NB4 (cell line): ENCODE measurements at regions not wholly inside any gene's neighbourhood (a gene's known extent, or its start where the extent isn't known, plus 50 kb on each side); places are given as distances from the start of the nearest gene placed in this dataset.
"Not testable (repeated sequence)": the region's sequence is repeated elsewhere in the genome, so short reads cannot be mapped to it uniquely, and the experiment has no call there.

ENCODE experiments used
- DNase-seq: peaks from one replicate; pipeline ENCODE4 v3.0.0; 2010; ENCODE audit warnings: low read depth
- H3K4me3 ChIP-seq: one replicate; pipeline ENCODE4 v1.5.1; 2011; ENCODE audit warnings: mild to moderate bottlenecking, low read depth, low read length, moderate library complexity
- MYC ChIP-seq: IDR thresholded peaks from 2 replicates; pipeline ENCODE4 v1.6.1; 2011; ENCODE audit warnings: low read depth, low read length
- POLR2A ChIP-seq: IDR thresholded peaks from 2 replicates; pipeline ENCODE4 v1.6.1; 2011; ENCODE audit warnings: mild to moderate bottlenecking; ENCODE audit not compliant: insufficient read length; ENCODE audit errors: extremely low read depth
- TF ChIP-seq, protein P1 (sequence below): IDR thresholded peaks from 2 replicates; pipeline ENCODE4 v1.6.1; 2011; ENCODE audit warnings: low read depth, low read length
- TF ChIP-seq, protein P2 (sequence below): IDR thresholded peaks from one replicate; pipeline ENCODE4 v1.5.1; 2012; ENCODE audit warnings: low read depth, low read length

GRCh38 chr4:13733817-13734216 is 106.3 kb upstream of the BOD1L1 start:
- no peak overlapping the region for H3K4me3 ChIP-seq
- no peak for DNase-seq
- TF ChIP-seq MYC (no peak), POLR2A (no peak)
- TF ChIP-seq, protein P1, sequence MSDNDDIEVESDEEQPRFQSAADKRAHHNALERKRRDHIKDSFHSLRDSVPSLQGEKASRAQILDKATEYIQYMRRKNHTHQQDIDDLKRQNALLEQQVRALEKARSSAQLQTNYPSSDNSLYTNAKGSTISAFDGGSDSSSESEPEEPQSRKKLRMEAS: no peak
- TF ChIP-seq, protein P2, sequence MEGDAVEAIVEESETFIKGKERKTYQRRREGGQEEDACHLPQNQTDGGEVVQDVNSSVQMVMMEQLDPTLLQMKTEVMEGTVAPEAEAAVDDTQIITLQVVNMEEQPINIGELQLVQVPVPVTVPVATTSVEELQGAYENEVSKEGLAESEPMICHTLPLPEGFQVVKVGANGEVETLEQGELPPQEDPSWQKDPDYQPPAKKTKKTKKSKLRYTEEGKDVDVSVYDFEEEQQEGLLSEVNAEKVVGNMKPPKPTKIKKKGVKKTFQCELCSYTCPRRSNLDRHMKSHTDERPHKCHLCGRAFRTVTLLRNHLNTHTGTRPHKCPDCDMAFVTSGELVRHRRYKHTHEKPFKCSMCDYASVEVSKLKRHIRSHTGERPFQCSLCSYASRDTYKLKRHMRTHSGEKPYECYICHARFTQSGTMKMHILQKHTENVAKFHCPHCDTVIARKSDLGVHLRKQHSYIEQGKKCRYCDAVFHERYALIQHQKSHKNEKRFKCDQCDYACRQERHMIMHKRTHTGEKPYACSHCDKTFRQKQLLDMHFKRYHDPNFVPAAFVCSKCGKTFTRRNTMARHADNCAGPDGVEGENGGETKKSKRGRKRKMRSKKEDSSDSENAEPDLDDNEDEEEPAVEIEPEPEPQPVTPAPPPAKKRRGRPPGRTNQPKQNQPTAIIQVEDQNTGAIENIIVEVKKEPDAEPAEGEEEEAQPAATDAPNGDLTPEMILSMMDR: no peak

DNA sequence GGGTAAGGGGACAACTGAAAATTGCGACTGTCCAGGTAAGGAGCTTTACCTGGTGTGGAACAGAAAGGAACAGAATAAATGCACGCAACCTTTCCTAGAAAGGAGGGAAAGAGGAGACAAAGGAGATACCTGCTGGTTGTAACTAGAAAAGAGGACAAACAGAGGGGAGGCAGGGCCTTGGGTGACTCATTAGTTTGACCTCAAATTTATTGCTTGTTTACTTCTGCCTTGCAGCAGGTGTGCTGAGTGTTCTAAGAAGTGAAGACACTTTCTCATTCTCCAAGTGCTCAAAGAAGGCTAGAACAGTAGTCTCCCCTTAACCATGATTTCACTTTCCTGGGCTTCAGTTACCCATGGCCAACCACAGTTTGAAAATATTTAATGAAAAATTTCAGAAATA is 123.1 kb upstream of the BOD1L1 start:
- TF ChIP-seq, protein P2: no peak
- no peak for TF ChIP-seq POLR2A
- no peak for TF ChIP-seq MYC
- TF ChIP-seq, protein P1: no peak
- no peak for DNase-seq
- H3K4me3 ChIP-seq: no peak overlapping the region

DNA sequence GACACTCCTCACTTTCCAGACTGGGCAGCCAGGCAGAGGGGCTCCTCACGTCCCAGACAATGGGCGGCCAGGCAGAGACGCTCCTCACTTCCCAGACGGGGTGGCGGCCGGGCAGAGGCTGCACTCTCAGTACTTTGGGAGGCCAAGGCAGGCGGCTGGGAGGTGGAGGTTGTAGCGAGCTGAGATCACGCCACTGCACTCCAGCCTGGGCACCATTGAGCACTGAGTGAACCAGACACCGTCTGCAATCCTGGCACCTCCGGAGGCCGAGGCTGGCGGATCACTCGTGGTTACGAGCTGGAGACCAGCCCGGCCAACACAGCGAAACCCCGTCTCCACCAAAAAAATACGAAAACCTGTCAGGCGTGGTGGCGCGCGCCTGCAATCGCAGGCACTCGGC is 134.1 kb upstream of the BOD1L1 start:
- H3K4me3 ChIP-seq, DNase-seq: not testable (repeated sequence)

DNA sequence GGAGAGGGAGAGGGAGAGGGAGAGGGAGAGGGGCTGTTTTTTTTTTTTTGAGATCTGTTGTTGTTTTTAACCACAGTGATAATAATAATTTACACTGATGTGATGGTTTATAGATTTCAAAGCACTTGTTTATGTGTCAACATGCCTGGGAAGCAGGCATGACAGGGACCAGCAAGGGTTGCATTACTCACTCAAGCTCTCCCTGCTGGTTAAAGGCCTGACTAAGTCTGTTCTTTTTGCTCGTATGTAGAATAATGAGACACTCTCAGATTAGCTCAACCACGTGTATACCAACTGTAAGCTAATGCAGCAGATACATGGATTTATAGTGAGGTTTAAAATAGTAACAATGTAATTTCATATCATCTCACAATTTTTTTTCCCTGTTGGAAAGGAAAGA is 134.6 kb upstream of the BOD1L1 start:
- H3K4me3 ChIP-seq: no peak overlapping the region
- no peak for TF ChIP-seq MYC
- TF ChIP-seq, protein P1: no peak
- TF ChIP-seq POLR2A: no peak
- TF ChIP-seq, protein P2: no peak
- no peak for DNase-seq

DNA sequence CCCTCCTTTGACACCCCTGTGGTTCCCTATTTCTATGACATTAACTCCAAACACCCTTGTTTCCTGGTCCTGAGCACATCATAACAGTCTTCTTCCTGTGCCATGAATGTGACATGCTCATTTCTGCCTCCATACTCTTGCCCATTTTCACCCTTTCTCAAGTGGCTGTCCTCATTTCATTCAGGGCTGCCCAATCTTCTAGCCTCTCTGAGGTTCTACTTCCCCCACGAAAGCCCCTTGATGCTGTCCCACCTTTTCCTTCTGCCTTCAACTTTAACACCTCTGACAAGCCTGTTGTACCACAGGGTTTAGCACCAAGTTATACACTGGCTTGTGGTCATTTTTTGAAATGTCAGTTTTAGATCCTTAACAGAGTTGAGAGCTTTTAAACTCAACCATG is 136.2 kb upstream of the BOD1L1 start:
- DNase-seq: no peak
- no peak for TF ChIP-seq MYC
- no peak overlapping the region for H3K4me3 ChIP-seq

GRCh38 chr4:13765539-13765938 is 138.0 kb upstream of the BOD1L1 start:
- no peak overlapping the region for H3K4me3 ChIP-seq
- TF ChIP-seq, protein P2: no peak
- TF ChIP-seq, protein P1: no peak
- TF ChIP-seq POLR2A: no peak
- no peak for TF ChIP-seq MYC
- DNase-seq: no peak

DNA sequence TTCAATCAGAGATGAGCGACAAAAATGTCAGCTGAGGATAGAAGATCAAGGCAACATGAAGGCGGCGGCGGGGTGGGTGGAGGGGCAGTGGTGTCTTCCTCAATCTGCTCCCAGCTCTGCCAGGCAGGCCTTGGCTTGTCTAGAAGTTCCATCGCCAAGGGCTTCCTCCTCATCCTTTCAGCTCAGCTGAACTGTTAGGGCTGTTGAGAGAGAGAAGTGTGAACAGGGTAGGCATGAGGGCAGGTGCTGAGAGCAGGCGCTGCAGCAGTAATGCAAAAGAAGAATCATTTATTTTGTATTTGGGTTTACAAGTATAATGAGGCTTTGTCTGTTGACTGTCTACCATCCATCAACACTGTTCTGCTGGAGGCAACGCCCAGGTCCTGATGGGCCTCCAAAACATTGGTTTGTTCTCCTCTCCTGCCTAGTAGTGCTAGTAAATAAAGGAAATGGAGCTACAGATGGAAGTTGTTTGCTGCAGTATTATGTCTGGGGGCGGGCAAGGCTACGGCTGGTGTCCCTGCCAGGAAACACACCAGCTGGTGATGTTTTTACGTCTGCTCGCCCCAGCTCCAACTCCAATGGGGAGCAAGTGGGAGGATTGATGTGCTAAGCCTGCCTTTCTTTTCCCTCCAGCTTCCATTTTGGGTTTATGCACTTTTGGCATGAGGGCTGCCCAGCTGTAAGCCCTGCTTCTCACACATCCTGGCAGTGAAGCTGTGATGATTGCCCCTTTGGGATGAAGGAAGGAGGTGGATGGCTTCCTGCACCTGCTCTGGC is 139.4 kb upstream of the BOD1L1 start:
- no peak for DNase-seq
- no peak overlapping the region for H3K4me3 ChIP-seq
- TF ChIP-seq MYC (no peak), POLR2A (no peak)
- TF ChIP-seq, protein P2: no peak
- TF ChIP-seq, protein P1: no peak
